SK-N-SH (cell line): ENCODE measurements at regions not wholly inside any gene's neighbourhood (a gene's known extent, or its start where the extent isn't known, plus 50 kb on each side); places are given as distances from the start of the nearest gene placed in this dataset.

ENCODE experiments used
- CHD2 ChIP-seq: fragments of 150-350 bp; IDR thresholded peaks from 2 replicates; pipeline ENCODE4 v1.6.1; 2018; ENCODE audit warnings: low read length; ENCODE audit not compliant: partially characterized antibody
- CTCF ChIP-seq: fragments of 200-600 bp; sonication (generic); IDR thresholded peaks from 2 replicates; pipeline ENCODE4 v1.6.1; 2017; ENCODE audit warnings: antibody characterized with exemption, mild to moderate bottlenecking, moderate library complexity
- ELF1 ChIP-seq: IDR thresholded peaks from 2 replicates; pipeline ENCODE4 v1.4.0; 2012
- POLR2AphosphoS5 ChIP-seq: IDR thresholded peaks from 2 replicates; pipeline ENCODE4 v1.6.1; 2012; ENCODE audit warnings: low read depth, low read length
- TAF1 ChIP-seq: IDR thresholded peaks from 2 replicates; pipeline ENCODE4 v1.6.1; 2012; ENCODE audit warnings: low read depth, mild to moderate bottlenecking, low read length, moderate library complexity, borderline replicate concordance

- no peak for TF ChIP-seq CTCF
- TF ChIP-seq POLR2AphosphoS5 = no peak
- no peak for TF ChIP-seq TAF1
- TF ChIP-seq CHD2 = no peak
- no peak for TF ChIP-seq ELF1
Observed at GRCh38 chr20:19880256-19881079, 122.4 kb downstream of the RIN2 start.
